HCEC 1CT (cell line): ENCODE measurements at regions not wholly inside any gene's neighbourhood (a gene's known extent, or its start where the extent isn't known, plus 50 kb on each side); places are given as distances from the start of the nearest gene placed in this dataset.
"Not testable (repeated sequence)": the region's sequence is repeated elsewhere in the genome, so short reads cannot be mapped to it uniquely, and the experiment has no call there.

Experiments
- DNase-seq: peaks from one replicate; pipeline ENCODE4 v3.0.0-alpha.2; 2017

GRCh38 chr7:55699450-55699842 is 127.1 kb upstream of the VOPP1 start:
- not testable (repeated sequence) for DNase-seq

- DNase-seq: not testable (repeated sequence)
Measured at GRCh38 chr7:55698607-55699449, 126.5 kb upstream of the VOPP1 start.

- peak; percentile 6 for DNase-seq
Measured at GRCh38 chr7:55695893-55696701, 123.8 kb upstream of the VOPP1 start.

- not testable (repeated sequence) for DNase-seq
Measured at GRCh38 chr7:55694484-55694883, 122.2 kb upstream of the VOPP1 start.

GRCh38 chr7:55688684-55689681 is 116.7 kb upstream of the VOPP1 start:
- not testable (repeated sequence) for DNase-seq

GRCh38 chr7:55688261-55688660 is 116.0 kb upstream of the VOPP1 start:
- DNase-seq: not testable (repeated sequence)

- DNase-seq: not testable (repeated sequence)
Measured at GRCh38 chr7:55687252-55687651, 115.0 kb upstream of the VOPP1 start.

GRCh38 chr7:55686771-55687170 is 114.5 kb upstream of the VOPP1 start:
- DNase-seq: not testable (repeated sequence)

- not testable (repeated sequence) for DNase-seq
Measured at GRCh38 chr7:55683501-55683900, 111.2 kb upstream of the VOPP1 start.

GRCh38 chr7:55675589-55675988 is 103.3 kb upstream of the VOPP1 start:
- DNase-seq: not testable (repeated sequence)

GRCh38 chr7:55673525-55673924 is 101.2 kb upstream of the VOPP1 start:
- not testable (repeated sequence) for DNase-seq

GRCh38 chr7:55672084-55672483 is 99.8 kb upstream of the VOPP1 start:
- DNase-seq: not testable (repeated sequence)

GRCh38 chr7:55657654-55658053 is 85.4 kb upstream of the VOPP1 start:
- DNase-seq: no peak

GRCh38 chr7:55651057-55651456 is 78.8 kb upstream of the VOPP1 start:
- DNase-seq: no peak

GRCh38 chr7:55649238-55649637 is 76.9 kb upstream of the VOPP1 start:
- no peak for DNase-seq

- no peak for DNase-seq
Measured at GRCh38 chr7:55644567-55644966, 72.3 kb upstream of the VOPP1 start.

GRCh38 chr7:55642266-55642665 is 70.0 kb upstream of the VOPP1 start:
- no peak for DNase-seq

GRCh38 chr7:55641811-55642210 is 69.5 kb upstream of the VOPP1 start:
- no peak for DNase-seq

- peak; percentile 77 for DNase-seq
Measured at GRCh38 chr7:55641273-55641691, 69.0 kb upstream of the VOPP1 start.

- DNase-seq: no peak
Measured at GRCh38 chr7:55639640-55640039, 67.3 kb upstream of the VOPP1 start.

- no peak for DNase-seq
Measured at GRCh38 chr7:55629051-55629677, 56.9 kb upstream of the VOPP1 start.

GRCh38 chr7:55624813-55625212 is 52.5 kb upstream of the VOPP1 start:
- DNase-seq: no peak
